PC-9 (cell line): ENCODE measurements at regions not wholly inside any gene's neighbourhood (a gene's known extent, or its start where the extent isn't known, plus 50 kb on each side); places are given as distances from the start of the nearest gene placed in this dataset.

Experiments
- BruUV-seq: library from RNA; stranded (reverse); fragments of 400-500 nt; replicated peaks from 2 replicates; lab custom pipeline; 2021; lab: Mats Ljungman, UMichigan
- CTCF ChIA-PET: fragments of 300-600 bp; sonication (Branson Sonifier 250); formaldehyde crosslinking; loops from one replicate; lab custom pipeline; 2022; ENCODE audit warnings: antibody characterized with exemption; lab: Charles Lee
- POLR2A ChIA-PET: fragments of 300-600 bp; sonication (Branson Sonifier 250); formaldehyde crosslinking; loops from one replicate; lab custom pipeline; 2022; ENCODE audit warnings: antibody characterized with exemption; ENCODE audit not compliant: unreplicated experiment; lab: Charles Lee
- DNase-seq, 2 experiments: peaks; one replicate each; pipeline versions ENCODE4 v3.0.0 to v3.0.0-alpha.2; 2015 to 2022; ENCODE audit warnings: mixed read lengths in 1 of 2
- H2AFZ ChIP-seq: fragments of 200-600 bp; sonication (generic); 2 replicates; pipeline ENCODE4 v1.8.1; 2017; ENCODE audit warnings: antibody characterized with exemption
- H3F3A ChIP-seq: fragments of 200-600 bp; sonication (generic); 2 replicates; pipeline ENCODE4 v1.8.1; 2017; ENCODE audit warnings: antibody characterized with exemption, mild to moderate bottlenecking, low read depth; ENCODE audit not compliant: insufficient read depth
- H3K27ac ChIP-seq: fragments of 200-600 bp; sonication (generic); 2 replicates; pipeline ENCODE4 v1.6.1; 2016; ENCODE audit warnings: mixed run types
- H3K27me3 ChIP-seq: fragments of 200-600 bp; sonication (generic); 2 replicates; pipeline ENCODE4 v1.6.1; 2016; ENCODE audit warnings: low read depth, mixed run types; ENCODE audit not compliant: insufficient read depth
- H3K36me3 ChIP-seq: fragments of 200-600 bp; sonication (generic); 2 replicates; pipeline ENCODE4 v1.6.1; 2016; ENCODE audit warnings: low read depth, mixed run types
- H3K4me1 ChIP-seq: fragments of 200-600 bp; sonication (generic); replicated peaks from 2 replicates; pipeline ENCODE4 v1.6.1; 2016; ENCODE audit warnings: mixed run types; ENCODE audit not compliant: insufficient read depth
- H3K4me2 ChIP-seq: fragments of 200-600 bp; sonication (generic); 2 replicates; pipeline ENCODE4 v1.6.1; 2017; ENCODE audit warnings: mixed run types
- H3K4me3 ChIP-seq: fragments of 200-600 bp; sonication (generic); 2 replicates; pipeline ENCODE4 v1.6.1; 2016; ENCODE audit warnings: mixed run types
- H3K79me2 ChIP-seq: fragments of 200-600 bp; sonication (generic); 2 replicates; pipeline ENCODE4 v1.6.1; 2017; ENCODE audit warnings: low read depth, mixed run types
- H3K9me2 ChIP-seq: fragments of 200-600 bp; sonication (generic); 2 replicates; pipeline ENCODE4 v1.8.1; 2017; ENCODE audit warnings: mild to moderate bottlenecking; ENCODE audit not compliant: insufficient read depth
- H3K9me3 ChIP-seq: fragments of 200-600 bp; sonication (generic); 2 replicates; pipeline ENCODE4 v1.8.1; 2016; ENCODE audit warnings: low read depth; ENCODE audit not compliant: insufficient read depth
- H4K20me1 ChIP-seq: fragments of 200-600 bp; sonication (generic); 2 replicates; pipeline ENCODE4 v1.8.1; 2017; ENCODE audit not compliant: insufficient read depth
- EZH2 ChIP-seq: fragments of 200-600 bp; sonication (generic); IDR thresholded peaks from 2 replicates; pipeline ENCODE4 v1.8.0; 2017; ENCODE audit warnings: antibody characterized with exemption, low read depth
- intact Hi-C: fragments of 100-400 bp; cut with micrococcal nuclease; formaldehyde crosslinking; loops from one replicate; pipeline ENCODE4 v1.10.0; 2022; ENCODE audit not compliant: unreplicated experiment
- TF ChIP-seq, protein P1 (sequence below): fragments of 200-600 bp; sonication (generic); conservative IDR thresholded peaks from 2 replicates; pipeline ENCODE4 v1.6.1; 2017; ENCODE audit warnings: mixed run types, antibody characterized with exemption, mild to moderate bottlenecking, moderate library complexity

DNA sequence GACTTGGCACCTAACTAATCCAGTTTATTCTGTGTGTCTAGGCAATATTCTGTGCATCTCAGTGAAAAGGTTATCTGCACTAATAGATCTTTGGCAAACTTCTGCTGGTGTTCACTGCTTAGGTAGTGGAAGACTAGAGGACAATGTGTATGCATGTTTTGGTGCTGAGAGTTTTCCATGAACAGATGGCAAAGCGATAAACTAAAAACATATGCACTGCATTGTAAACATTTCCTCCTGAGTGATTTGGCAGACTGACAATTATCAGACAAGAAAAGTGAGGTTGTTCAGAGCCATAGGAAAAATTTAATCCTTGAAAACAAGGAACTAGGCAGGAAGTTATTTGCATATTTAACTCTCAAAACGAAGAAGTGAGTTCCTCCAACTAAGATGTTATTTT is 400.4 kb downstream of the ATP23 start:
- DNase-seq = peak; percentile 10 to 47
- Histone ChIP-seq H4K20me1 (no peaks in the 10 kb centered on the region), H3K4me1 (peaks cover 4% of the 10 kb centered on the region), H3K9me3 (no peaks in the 10 kb centered on the region; the same call in 1 of the 2 replicates), H3K4me3 (no peak overlapping the region), H3K36me3 (no peaks in the 10 kb centered on the region), H3K4me2 (no peak overlapping the region), H3F3A (no peaks in the 10 kb centered on the region), H3K9me2 (no peaks in the 10 kb centered on the region), H3K27me3 (no peaks in the 10 kb centered on the region), H3K79me2 (no peaks in the 10 kb centered on the region), H2AFZ (no peak overlapping the region), H3K27ac (no peak overlapping the region)
- CTCF ChIA-PET = no interaction called here
- TF ChIP-seq EZH2 = no peak
- TF ChIP-seq, protein P1, sequence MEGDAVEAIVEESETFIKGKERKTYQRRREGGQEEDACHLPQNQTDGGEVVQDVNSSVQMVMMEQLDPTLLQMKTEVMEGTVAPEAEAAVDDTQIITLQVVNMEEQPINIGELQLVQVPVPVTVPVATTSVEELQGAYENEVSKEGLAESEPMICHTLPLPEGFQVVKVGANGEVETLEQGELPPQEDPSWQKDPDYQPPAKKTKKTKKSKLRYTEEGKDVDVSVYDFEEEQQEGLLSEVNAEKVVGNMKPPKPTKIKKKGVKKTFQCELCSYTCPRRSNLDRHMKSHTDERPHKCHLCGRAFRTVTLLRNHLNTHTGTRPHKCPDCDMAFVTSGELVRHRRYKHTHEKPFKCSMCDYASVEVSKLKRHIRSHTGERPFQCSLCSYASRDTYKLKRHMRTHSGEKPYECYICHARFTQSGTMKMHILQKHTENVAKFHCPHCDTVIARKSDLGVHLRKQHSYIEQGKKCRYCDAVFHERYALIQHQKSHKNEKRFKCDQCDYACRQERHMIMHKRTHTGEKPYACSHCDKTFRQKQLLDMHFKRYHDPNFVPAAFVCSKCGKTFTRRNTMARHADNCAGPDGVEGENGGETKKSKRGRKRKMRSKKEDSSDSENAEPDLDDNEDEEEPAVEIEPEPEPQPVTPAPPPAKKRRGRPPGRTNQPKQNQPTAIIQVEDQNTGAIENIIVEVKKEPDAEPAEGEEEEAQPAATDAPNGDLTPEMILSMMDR = no peak
- BruUV-seq = no TSS peak
- POLR2A ChIA-PET = no interaction called here
- intact Hi-C loops = loop anchor here (2.0 kb wide), 1 partner anchor 357 kb away; no protein-coding TSS in a partner anchor

DNA sequence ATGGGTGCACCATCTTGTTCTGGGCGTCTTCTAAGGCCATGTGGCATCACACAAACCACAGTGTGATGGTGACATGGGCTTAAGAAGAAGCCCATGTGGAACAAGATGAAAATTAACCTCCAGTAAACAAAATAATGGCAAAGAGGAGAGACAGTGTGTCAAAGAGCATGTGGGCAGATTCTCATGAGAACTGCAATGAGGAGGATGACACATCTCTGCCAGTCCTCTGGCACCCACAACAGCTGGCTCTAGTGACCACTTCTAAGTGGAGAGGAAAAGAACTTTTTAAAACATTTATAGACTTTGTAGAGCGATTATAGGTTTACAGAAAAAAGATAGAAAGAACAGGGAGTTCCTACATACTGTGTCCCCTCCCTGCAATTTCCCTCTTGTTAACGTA is 401.4 kb downstream of the ATP23 start:
- no peaks in the 10 kb centered on the region for H3K4me1 ChIP-seq
- no peaks in the 10 kb centered on the region for H3F3A ChIP-seq
- no peaks in the 10 kb centered on the region for H3K36me3 ChIP-seq
- TF ChIP-seq EZH2 = no peak
- TF ChIP-seq, protein P1 = no peak
- H3K4me3 ChIP-seq = no peak overlapping the region
- no peaks in the 10 kb centered on the region for H3K9me2 ChIP-seq
- ChIA-PET POLR2A (no interaction called here), CTCF (no interaction called here)
- H3K27ac ChIP-seq = no peak overlapping the region
- no peak overlapping the region for H2AFZ ChIP-seq
- H3K4me2 ChIP-seq = no peak overlapping the region
- intact Hi-C loops = loop anchor here (2.0 kb wide), 1 partner anchor 358 kb away; no protein-coding TSS in a partner anchor
- H4K20me1 ChIP-seq = no peaks in the 10 kb centered on the region
- no peaks in the 10 kb centered on the region; the same call in 1 of the 2 replicates for H3K9me3 ChIP-seq
- no peaks in the 10 kb centered on the region for H3K27me3 ChIP-seq
- no peak for DNase-seq
- no peaks in the 10 kb centered on the region for H3K79me2 ChIP-seq
- BruUV-seq = no TSS peak

DNA sequence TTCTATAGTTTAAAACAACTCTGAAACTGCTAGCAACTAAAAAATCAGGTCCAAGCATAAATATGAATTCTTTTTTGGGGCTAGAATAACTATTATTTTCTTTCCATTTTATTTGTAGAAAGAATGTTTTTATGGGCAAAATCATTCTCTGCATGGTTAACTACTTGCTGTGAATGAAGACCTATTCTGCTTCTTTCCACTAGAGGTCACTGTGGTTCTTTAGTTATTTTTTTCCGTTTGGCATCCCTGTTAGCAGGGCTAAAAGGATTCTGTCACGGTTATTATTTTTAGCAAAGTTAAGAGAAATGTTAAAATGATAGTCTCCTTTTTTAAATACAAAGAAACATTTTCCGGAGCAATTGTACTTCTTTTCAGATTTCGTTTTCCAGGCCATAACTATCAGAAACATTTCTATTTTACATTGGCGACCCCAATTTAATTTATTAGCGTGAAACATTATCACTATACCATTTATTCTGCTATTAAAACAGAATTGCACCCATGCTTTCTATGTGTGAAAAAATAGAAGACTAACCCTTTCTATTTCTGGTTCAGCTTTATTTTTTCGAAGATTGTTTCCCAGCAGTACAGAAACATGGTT is 404.8 kb downstream of the ATP23 start:
- CTCF ChIA-PET = no interaction called here
- Histone ChIP-seq H3K27ac (no peak overlapping the region), H4K20me1 (no peaks in the 10 kb centered on the region), H3K36me3 (no peaks in the 10 kb centered on the region), H3K9me2 (no peaks in the 10 kb centered on the region), H2AFZ (no peak overlapping the region), H3K27me3 (no peaks in the 10 kb centered on the region), H3K4me3 (no peak overlapping the region), H3K9me3 (peaks cover 6% of the 10 kb centered on the region; the same call in 1 of the 2 replicates), H3K4me1 (no peaks in the 10 kb centered on the region), H3K4me2 (no peak overlapping the region), H3F3A (no peaks in the 10 kb centered on the region), H3K79me2 (no peaks in the 10 kb centered on the region)
- no peak for DNase-seq
- POLR2A ChIA-PET = no interaction called here
- TF ChIP-seq, protein P1 = peak; percentile 84
- TF ChIP-seq EZH2 = no peak
- intact Hi-C loops = loop anchor here (1.0 to 5.0 kb wide), 5 partner anchors 81 to 804 kb away; no protein-coding TSS in a partner anchor
- BruUV-seq = no TSS peak
